ENCODE measurements at regions not wholly inside any gene's neighbourhood (a gene's known extent, or its start where the extent isn't known, plus 50 kb on each side); places are given as distances from the start of the nearest gene placed in this dataset.
"Not testable (repeated sequence)": the region's sequence is repeated elsewhere in the genome, so short reads cannot be mapped to it uniquely, and the experiment has no call there.

DNA sequence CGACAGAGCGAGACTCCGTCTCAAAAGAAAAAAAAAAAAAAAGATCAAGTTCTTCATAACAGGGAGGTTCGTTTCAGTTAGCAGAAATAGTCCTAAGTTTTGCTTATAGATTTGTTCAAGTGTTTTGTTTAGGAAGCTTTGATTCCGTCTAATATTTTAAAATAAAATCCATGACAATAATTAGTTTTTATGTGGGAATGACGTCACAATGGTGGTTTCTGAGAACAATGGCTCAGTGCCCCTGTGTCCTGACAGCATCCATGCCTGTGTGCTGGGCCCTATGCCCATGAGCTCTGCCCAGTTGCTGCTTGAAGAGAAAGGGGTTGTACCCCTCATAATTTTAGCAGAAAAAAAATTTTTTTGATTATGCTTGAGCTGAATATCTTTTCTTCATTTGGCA, 134.0 kb downstream of the SST start:
- no peak for DNase-seq (ENCODE audit: low read depth in 2 of 2)

DNA sequence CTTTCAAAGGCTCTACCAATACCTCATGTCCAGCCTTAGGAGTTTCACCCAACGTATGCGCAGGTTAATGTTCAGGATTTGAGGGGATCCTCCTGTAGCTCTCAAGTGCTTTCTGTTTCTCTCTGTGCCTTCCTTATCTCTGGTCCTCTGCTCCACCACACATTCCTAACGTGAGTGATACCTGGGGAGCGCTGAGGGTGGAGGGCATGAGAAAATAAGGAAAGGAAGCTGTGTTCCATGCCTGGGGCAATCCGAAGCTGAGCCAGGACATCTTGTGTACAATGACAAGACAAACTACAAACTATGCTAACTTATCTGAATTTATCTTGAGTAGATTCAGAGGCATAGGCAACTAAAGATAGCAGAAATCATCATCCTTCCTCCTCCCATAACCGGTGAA, 136.4 kb downstream of the SST start:
- DNase-seq (ENCODE audit: low read depth in 2 of 2) = no peak

- no peak for DNase-seq (ENCODE audit: low read depth in 2 of 2)
Observed at GRCh38 chr3:187531831-187532230, 138.4 kb downstream of the SST start.

DNA sequence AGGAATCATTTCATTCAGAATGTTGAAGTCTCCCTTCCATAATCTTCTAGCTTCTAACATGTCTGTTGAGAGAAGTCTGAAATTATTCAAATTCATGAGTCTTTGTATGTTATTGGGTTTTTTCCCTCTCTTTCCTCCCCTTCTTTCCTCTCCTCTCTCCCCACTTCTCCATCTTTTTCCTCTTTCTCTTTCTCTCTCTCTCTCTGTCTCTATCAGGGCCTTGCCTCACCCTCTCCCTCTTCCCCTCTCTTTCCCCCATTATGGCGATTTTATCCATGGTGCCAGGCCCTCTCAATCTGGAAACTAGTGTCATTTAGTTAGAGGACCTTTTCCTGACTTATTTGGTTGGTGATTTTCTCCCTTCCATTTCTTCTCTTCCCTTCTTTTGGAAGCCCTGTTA, 147.3 kb downstream of the SST start:
- no peak for DNase-seq (ENCODE audit: low read depth in 2 of 2)

DNA sequence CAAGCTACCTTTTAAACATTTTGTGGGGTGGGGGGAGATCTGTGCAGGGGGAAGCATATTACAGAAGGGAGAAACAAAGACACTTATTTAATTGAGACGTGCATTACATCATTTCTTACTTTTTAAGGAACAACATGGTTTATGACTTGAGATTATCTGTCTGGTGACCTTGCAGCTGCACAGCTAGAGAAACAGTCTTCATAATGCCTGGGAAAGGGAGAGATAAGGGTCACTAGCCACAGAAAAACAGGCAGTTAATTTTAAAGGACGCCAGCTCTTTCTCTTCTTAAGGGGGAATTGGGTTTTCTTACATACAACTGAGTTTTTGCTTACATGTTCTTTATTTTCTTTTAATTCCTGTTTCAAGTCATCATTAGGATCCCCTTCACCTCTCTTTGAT, 147.9 kb downstream of the SST start:
- DNase-seq (ENCODE audit: low read depth in 2 of 2) = no peak

GRCh38 chr3:187521546-187521945, 148.6 kb downstream of the SST start:
- DNase-seq (ENCODE audit: low read depth in 2 of 2) = no peak

DNA sequence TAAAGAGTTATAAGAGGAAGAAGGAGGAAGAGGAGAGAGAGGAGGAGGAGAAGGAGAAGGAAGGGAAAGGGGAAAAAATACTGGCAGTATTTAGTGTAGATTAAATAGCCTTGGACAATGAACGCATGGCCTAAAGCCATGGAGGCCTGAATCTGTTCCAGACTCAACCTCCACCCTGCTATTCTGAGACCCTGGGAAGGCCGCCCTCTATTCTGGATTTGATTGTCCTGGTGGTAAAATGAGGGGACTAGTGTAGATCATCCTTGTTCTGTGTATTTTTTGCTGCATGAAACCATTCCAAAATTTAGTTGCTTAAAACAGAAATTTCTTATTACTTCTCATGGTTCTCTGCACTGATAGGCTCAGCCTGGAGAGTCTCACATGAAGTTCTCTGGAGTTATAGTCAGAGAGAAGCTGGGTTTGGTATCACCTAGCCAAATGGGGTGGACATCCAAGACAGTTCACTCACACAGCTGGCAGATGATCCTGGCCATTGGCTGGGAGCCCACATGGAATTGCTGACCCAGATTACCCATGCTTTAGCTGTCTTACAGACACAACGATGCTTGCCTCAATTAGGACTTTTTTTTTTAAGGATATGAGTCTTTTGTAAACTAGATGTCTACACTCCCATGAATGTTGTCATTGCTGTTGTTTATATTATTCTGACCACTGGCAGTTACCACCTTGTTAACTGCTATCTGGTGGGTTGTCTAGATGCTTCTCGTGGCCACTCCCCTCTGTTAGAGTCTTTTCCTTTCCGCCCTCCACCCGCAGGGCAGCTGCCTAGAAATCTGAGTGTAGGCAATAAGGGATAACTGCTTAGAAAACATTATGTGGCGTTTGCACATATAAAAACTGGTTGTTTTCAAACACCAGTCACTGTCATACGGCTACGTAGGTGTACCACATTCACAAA, 149.9 kb downstream of the SST start:
- no peak for DNase-seq (ENCODE audit: low read depth in 2 of 2)

DNA sequence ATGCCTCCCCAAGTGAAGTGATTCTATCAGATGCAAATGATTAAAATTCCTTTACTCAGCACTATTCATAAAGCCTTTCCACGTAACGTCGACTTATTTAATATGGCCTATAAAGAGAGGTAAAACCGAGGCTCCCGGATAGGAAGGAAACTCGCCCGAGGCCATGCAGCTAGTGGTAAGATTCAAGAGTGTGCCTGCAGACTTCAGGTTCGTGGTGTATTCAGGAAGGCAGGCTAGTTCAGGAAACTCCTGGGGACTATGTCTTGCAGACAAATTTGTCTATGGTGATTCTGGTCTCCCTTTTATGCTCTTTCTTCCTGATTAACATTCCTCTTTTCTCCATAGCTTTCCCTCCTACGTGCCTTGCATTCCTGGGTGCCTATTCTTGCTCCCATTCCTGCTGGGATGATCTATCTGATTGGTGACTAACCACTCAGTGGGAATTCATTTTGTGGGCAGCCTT, 150.7 kb downstream of the SST start:
- DNase-seq (ENCODE audit: low read depth in 2 of 2) = no peak

DNA sequence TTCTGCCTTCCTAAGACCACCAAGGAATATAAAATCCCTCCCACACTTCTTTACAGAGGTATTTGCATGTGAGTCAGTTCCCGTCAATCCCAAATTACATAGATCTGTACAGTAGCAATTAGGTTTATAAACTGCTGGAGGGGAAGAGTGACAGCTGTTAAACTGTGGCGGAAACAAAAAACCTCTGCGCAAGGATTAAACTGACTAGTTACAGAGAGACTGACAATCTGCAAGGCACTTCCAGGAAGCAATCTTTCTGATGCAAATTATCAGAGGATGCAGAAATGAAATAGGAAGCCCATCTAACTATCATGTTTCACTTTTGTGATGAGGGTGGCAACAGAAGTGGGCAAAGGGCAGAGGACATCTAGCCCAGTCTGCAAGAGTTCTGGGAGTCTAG, 150.4 kb downstream of the RTP4 start:
- DNase-seq (ENCODE audit: low read depth in 2 of 2) = no peak

DNA sequence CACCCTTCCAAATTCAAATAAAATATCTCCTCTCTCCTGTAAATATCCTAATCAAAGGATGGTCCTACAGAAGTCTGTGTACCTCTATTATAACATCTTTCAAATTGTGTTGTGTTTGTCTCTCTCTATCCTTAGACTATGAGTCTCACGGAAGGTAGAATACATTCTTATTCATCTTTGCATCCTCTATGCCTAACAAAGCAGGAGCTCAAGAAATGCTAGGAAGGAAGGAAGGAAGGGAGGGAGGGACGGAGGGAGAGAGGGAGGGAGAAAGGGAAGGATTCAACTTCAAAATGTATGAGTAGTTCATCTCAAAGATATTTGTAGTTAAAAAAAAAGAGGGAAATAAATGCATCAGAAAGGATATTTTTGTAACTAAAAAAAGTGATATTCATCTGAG, 150.0 kb downstream of the RTP4 start:
- DNase-seq (ENCODE audit: low read depth in 2 of 2) = no peak

DNA sequence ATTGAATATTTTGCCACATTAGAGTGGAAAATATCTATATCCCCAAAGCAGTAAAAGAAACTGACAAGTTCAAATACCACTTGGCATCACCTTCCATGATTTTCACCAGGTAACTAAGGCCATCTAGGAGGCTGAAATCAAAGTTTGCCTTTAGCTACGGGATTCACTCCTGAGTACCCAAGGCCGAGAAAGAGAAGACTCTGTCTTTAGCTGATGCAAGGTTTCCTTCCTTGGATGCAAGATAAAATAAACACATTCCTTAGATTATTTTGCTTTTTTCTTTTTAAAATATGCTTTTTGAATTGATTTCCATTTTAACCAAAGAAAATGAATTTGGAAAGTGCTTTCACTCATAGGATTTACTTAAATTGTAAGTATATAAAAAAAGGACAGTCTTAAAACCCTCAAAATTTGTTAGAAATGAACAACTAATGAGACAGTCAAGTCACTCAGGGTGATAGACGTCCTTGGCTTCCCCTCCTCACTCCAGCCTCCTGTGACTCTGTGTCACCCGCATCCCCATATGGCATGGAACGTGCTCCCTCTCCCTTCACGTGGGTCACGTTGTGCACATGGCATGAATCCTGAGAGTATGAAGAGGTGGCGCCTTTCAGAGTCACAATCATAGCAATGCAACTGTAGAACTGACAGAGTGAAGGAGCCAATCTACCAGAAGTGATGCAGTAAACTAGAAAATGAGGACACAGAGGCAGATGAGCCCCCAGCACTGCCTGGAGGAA, 148.4 kb downstream of the RTP4 start:
- no peak for DNase-seq (ENCODE audit: low read depth in 2 of 2)

DNA sequence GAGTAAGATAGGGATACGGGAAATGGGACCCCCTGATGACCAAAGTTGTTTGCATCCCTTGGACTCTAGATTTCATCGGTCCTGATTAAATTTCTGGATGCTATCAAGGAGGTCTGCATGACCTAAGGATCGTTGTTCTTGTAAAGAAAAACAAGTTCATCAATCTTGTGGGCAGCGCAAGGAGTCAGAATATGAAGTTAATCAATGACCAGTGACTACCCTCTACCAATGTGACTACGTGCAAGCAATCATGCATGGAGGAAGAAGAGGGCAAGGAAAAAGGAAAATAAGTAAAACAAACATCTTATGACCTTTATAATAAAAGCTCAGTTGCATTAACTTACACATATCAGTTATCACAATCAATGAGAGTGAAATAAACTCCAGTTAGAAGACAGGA, 139.7 kb downstream of the RTP4 start:
- DNase-seq (ENCODE audit: low read depth in 2 of 2) = no peak

DNA sequence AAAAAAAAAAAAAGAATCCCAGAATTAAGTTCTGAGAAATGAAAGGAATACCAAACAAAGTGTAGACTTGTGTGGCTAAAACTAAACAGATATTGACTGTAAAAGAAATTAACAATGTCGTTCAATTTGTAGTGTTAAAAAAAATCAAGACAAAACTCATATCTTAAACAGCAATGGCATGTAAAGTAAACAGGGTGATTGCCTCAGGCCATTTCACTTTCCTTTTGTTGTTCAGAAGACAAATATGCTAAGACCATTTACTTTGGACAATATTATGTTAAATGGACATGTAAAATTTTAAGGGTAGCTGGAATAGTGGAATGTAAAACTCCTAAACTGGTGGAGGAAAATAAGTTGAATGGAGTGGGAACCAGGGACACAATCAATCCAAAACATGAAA, 139.1 kb downstream of the RTP4 start:
- DNase-seq (ENCODE audit: low read depth in 2 of 2) = no peak

GRCh38 chr3:187504435-187504834, 136.2 kb downstream of the RTP4 start:
- no peak for DNase-seq (ENCODE audit: low read depth in 2 of 2)

DNA sequence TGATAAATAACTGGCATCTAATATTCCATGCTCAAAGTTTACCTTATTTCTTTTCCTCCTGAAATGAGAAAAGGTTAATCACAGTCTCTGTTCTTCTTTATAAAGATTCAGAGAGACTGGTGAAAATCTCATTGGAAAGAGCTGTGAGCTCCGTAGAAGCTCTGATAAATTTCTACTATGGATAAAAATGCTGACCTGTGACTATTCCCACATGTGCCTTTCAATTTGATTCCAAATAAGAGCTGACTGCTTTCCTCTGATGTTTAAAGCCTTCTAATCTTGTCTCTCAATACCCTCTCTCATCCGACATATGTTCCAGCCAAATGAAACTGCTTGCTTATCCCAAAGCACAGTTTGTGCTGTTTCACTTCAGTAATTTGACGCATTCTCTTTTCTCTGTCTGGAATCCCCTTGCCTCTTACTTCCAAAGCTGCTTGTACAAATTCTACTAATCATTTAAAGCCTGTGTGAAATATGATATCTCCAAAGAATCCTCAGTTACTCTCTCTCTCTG, 130.1 kb downstream of the RTP4 start:
- DNase-seq (ENCODE audit: low read depth in 2 of 2) = no peak

- DNase-seq (ENCODE audit: low read depth in 2 of 2) = no peak
Observed at GRCh38 chr3:187497052-187497451, 128.9 kb downstream of the RTP4 start.

DNA sequence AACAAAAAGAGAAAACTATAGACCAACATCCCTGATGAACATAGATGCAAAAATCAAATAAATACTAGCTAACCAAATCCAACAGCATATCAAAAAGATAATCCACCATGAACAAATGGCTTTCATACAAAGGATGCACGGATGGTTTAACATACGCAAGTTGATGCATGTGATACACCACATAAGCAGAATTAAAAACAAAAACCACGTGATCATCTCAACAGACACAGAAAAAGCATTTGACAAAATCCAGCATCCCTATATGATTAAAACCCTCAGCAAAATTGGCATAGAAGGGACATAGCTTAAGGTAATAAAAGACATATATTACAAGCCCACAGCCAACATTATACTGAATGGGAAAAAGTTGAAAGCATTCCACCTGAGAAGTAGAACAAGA, 125.9 kb downstream of the RTP4 start:
- DNase-seq (ENCODE audit: low read depth in 2 of 2) = not testable (repeated sequence)

DNA sequence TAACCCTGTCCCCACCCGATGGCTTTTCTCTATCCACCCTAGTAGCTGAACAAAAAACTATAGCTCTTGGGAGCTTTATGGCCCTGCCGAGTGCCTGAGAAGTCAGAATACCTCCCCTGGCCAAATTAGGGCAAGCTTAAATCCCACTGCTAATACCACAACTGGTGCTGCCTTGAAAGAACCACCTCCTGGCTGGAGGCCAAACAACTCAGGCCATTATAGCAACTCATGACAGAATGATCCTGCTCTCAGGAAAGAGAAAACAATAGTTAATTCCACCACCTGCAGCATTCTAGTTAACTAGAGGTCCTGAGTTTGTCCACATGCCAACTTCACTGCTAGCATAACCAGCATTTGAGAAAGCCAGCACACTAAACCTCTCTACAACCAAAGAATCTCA, 123.2 kb downstream of the RTP4 start:
- DNase-seq (ENCODE audit: low read depth in 2 of 2) = no peak

DNA sequence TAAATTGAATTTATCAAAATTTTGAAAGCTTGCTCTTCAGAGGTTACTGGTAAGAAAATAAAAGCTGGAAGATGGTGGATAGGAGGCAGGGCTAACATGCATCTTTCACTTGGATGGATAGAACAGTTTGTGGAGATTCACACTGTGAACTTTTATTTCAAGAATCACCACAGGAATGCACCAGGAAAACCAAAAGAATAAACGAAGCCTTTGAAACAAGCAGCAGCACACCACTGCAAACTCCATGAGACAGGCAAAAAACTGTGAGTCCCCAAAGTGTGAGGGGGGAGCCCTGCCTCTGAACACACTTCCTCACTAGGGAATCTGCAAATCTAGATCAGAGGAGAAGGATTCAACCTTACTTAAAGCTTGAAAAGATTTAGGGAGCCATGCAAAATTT, 122.2 kb downstream of the RTP4 start:
- no peak for DNase-seq (ENCODE audit: low read depth in 2 of 2)

DNA sequence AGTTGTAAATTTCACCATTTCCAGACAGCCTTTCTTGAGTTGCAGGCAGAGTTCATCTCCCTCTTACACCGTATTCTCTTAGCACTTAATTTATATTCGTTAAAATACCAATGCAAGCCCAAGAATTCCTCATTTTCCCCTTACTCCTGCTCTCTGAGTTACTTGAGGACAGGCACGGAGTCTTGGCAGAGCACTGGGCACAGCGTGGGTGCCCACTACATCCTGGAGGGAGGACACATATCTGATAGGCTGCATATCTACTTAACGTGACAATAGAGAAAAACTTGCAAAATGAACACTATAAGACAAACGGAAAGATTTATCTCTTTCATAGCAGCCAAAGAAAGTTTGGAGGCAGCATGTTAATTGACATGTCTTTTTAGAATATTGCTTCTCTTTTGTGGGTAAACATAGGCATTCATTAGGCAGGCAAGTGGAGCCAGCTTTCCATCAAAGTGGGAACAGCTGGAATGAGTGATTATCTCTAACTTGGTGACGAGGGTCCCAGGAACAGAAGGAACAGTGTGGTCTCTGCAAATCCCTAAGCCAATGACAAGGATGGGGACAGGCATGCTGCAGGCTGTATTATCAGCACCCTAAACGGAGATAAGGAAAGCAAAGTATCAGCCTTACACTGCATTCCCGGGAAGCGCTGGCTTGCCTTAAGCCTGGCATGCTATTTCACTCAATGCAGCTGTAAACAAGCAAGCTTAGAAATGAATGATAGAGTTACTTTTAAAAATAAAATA, 116.5 kb downstream of the RTP4 start:
- no peak for DNase-seq (ENCODE audit: low read depth in 2 of 2)

GRCh38 chr3:187481426-187481825, 113.2 kb downstream of the RTP4 start:
- no peak for DNase-seq (ENCODE audit: low read depth in 2 of 2)

- not testable (repeated sequence) for DNase-seq (ENCODE audit: low read depth in 2 of 2)
Observed at GRCh38 chr3:187475613-187476012, 107.4 kb downstream of the RTP4 start.
